ENCODE measurements at regions not wholly inside any gene's neighbourhood (a gene's known extent, or its start where the extent isn't known, plus 50 kb on each side); places are given as distances from the start of the nearest gene placed in this dataset.

DNA sequence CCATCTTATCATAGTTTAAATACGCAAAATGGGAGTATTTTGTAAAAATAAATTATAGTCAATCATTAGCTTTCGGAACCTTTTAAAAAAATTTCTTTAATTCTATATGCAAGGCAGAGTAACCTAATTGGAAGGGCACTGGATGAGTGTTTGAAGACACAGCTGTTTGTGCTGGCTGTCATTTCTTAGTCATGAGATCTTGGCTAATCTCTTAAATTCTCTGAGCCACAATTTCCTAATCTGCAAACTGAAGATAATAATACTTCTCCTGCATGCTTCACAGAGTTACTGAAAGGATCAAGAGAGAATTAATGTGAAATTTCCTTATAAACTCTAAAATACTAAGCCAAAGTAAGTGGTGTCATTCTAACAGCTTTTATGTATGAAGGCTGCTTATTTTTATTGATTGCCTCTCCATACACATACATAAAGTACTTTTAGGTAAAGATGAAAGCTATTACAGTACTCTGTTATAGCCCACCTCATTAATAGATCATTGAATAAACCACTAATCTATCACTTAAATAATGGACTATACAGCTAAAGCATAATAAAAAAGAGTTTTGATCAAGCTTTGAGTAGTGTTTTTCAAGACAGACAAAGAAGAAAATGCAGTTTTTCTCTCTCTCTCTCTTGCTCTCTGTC is 383.7 kb upstream of the IRAK1BP1 start:
- TF ChIP-seq, protein P1, sequence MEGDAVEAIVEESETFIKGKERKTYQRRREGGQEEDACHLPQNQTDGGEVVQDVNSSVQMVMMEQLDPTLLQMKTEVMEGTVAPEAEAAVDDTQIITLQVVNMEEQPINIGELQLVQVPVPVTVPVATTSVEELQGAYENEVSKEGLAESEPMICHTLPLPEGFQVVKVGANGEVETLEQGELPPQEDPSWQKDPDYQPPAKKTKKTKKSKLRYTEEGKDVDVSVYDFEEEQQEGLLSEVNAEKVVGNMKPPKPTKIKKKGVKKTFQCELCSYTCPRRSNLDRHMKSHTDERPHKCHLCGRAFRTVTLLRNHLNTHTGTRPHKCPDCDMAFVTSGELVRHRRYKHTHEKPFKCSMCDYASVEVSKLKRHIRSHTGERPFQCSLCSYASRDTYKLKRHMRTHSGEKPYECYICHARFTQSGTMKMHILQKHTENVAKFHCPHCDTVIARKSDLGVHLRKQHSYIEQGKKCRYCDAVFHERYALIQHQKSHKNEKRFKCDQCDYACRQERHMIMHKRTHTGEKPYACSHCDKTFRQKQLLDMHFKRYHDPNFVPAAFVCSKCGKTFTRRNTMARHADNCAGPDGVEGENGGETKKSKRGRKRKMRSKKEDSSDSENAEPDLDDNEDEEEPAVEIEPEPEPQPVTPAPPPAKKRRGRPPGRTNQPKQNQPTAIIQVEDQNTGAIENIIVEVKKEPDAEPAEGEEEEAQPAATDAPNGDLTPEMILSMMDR (conservative IDR thresholded peaks at IDR 0.05), result no peak
- no peak for TF ChIP-seq EZH2 (IDR thresholded peaks at IDR 0.05; ENCODE audit: low read depth)

All from PC-9 (cell line).